A549 (cell line): ENCODE measurements at regions not wholly inside any gene's neighbourhood (a gene's known extent, or its start where the extent isn't known, plus 50 kb on each side); places are given as distances from the start of the nearest gene placed in this dataset.

Experiments used
- EP300 ChIP-seq, 2 experiments: fragments of >200 bp; sonication (Bioruptor Twin); formaldehyde crosslinking; IDR thresholded peaks; 2 replicates in 1 of 2; 3 replicates in 1 of 2; pipeline ENCODE4 v1.6.1; 2016 to 2017
- ESRRA ChIP-seq: fragments of 150-350 bp; IDR thresholded peaks from 2 replicates; pipeline ENCODE4 v1.6.1; 2014; ENCODE audit warnings: mild to moderate bottlenecking, low read length, borderline replicate concordance
- HDAC2 ChIP-seq: fragments of 200-600 bp; sonication (generic); IDR thresholded peaks from 2 replicates; pipeline ENCODE4 v1.6.1; 2016
- JUNB ChIP-seq: fragments of >200 bp; sonication (Bioruptor Twin); formaldehyde crosslinking; IDR thresholded peaks from 2 replicates; pipeline ENCODE4 v1.6.1; 2016
- MAZ ChIP-seq: fragments of 150-350 bp; IDR thresholded peaks from 2 replicates; pipeline ENCODE4 v1.6.1; 2014; ENCODE audit warnings: antibody characterized with exemption, low read depth, low read length, borderline replicate concordance
- NPAS2 ChIP-seq: fragments of 250-450 bp; sonication (Bioruptor Pico); IDR thresholded peaks from 2 replicates; pipeline ENCODE4 v1.8.0; 2022; ENCODE audit warnings: mild to moderate bottlenecking, moderate library complexity, borderline replicate concordance
- POLR2A ChIP-seq: IDR thresholded peaks from 2 replicates; pipeline ENCODE4 v1.6.1; 2012; ENCODE audit warnings: mild to moderate bottlenecking, low read length
- RAD21 ChIP-seq, 2 experiments: fragments of >200 bp in 1 of 2; sonication (Bioruptor Twin) in 1 of 2; formaldehyde crosslinking in 1 of 2; IDR thresholded peaks in 1 of 2; conservative IDR thresholded peaks in 1 of 2; 2 replicates in 1 of 2; 3 replicates in 1 of 2; pipeline ENCODE4 v1.6.1; 2012 to 2018; ENCODE audit warnings: inconsistent platforms in 1 of 2
- RARB ChIP-seq: fragments of 250-450 bp; sonication (Bioruptor Pico); IDR thresholded peaks from 2 replicates; pipeline ENCODE4 v1.8.0; 2021; ENCODE audit warnings: mild to moderate bottlenecking, moderate library complexity
- REST ChIP-seq: fragments of 200-600 bp; sonication (generic); IDR thresholded peaks from 2 replicates; pipeline ENCODE4 v1.6.1; 2016; ENCODE audit warnings: antibody characterized with exemption, mild to moderate bottlenecking, moderate library complexity
- RFX5 ChIP-seq: fragments of 450-650 bp; IDR thresholded peaks from 2 replicates; pipeline ENCODE4 v1.7.1; 2014; ENCODE audit warnings: antibody characterized with exemption, mild to moderate bottlenecking, moderate library complexity
- TF ChIP-seq, protein P1 (sequence below): fragments of >200 bp; sonication (Bioruptor Twin); formaldehyde crosslinking; IDR thresholded peaks from 3 replicates; pipeline ENCODE4 v1.5.1; 2016
- TF ChIP-seq, protein P2 (sequence below): fragments of 450-650 bp; IDR thresholded peaks from 2 replicates; pipeline ENCODE4 v1.6.1; 2014; ENCODE audit warnings: antibody characterized with exemption

DNA sequence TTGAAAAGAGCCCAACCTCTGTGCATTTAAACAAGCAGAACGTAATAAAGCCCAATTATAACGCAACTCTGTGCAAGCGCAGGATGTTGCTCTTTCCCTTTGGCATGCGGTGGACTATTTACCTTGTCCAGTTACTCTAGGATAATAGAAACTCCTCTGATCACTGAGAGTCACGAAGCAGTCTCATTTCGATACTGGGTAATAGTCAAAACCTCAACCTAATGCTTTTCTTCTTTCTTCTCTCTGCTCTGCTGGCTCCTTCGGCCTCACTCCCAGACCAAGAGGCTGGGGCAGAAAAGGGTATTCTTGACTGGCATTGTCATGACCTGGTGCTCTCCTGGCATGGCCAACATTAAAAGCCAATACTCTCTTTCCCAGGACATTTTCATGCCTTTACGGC lies 89.7 kb upstream of the GCFC2 start:
- TF ChIP-seq, protein P1, sequence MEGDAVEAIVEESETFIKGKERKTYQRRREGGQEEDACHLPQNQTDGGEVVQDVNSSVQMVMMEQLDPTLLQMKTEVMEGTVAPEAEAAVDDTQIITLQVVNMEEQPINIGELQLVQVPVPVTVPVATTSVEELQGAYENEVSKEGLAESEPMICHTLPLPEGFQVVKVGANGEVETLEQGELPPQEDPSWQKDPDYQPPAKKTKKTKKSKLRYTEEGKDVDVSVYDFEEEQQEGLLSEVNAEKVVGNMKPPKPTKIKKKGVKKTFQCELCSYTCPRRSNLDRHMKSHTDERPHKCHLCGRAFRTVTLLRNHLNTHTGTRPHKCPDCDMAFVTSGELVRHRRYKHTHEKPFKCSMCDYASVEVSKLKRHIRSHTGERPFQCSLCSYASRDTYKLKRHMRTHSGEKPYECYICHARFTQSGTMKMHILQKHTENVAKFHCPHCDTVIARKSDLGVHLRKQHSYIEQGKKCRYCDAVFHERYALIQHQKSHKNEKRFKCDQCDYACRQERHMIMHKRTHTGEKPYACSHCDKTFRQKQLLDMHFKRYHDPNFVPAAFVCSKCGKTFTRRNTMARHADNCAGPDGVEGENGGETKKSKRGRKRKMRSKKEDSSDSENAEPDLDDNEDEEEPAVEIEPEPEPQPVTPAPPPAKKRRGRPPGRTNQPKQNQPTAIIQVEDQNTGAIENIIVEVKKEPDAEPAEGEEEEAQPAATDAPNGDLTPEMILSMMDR, result no peak
- TF ChIP-seq RFX5 (no peak), ESRRA (no peak), POLR2A (no peak), RAD21 (conservative IDR thresholded peaks at IDR 0.05 in 1 of 2, IDR thresholded peaks at IDR 0.05 in 1 of 2) (no peak), EP300 (IDR thresholded peaks at IDR 0.05) (no peak), MAZ (no peak), HDAC2 (no peak), REST (no peak), RARB (CRISPR knock-in tag) (no peak), JUNB (no peak), NPAS2 (CRISPR knock-in tag) (no peak)
- TF ChIP-seq, protein P2, sequence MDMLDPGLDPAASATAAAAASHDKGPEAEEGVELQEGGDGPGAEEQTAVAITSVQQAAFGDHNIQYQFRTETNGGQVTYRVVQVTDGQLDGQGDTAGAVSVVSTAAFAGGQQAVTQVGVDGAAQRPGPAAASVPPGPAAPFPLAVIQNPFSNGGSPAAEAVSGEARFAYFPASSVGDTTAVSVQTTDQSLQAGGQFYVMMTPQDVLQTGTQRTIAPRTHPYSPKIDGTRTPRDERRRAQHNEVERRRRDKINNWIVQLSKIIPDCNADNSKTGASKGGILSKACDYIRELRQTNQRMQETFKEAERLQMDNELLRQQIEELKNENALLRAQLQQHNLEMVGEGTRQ, result no peak
